ENCODE measurements at regions not wholly inside any gene's neighbourhood (a gene's known extent, or its start where the extent isn't known, plus 50 kb on each side); places are given as distances from the start of the nearest gene placed in this dataset.

- ChIA-PET POLR2A (no interaction called here), CTCF (ENCODE audit: unreplicated experiment) (no interaction called here)
- Histone ChIP-seq H3K4me3 (ENCODE audit: low read depth, low read length, poor library complexity, severe bottlenecking) (no peak overlapping the region), H3K27ac (ENCODE audit: low read depth, low read length, poor library complexity, severe bottlenecking) (no peak overlapping the region), H4K20me1 (ENCODE audit: insufficient read depth, low read length) (no peaks in the 10 kb centered on the region), H3K36me3 (ENCODE audit: insufficient read depth, low read length) (no peaks in the 10 kb centered on the region), H3K4me1 (ENCODE audit: insufficient read depth, low read length, poor library complexity, severe bottlenecking) (no peaks in the 10 kb centered on the region), H2AFZ (ENCODE audit: low read length) (no peak overlapping the region), H3K79me2 (ENCODE audit: insufficient read depth, low read depth, low read length) (no peaks in the 10 kb centered on the region), H3K9me2 (ENCODE audit: insufficient read depth, low read length) (no peaks in the 10 kb centered on the region), H3K9me3 (ENCODE audit: low read length) (no peaks in the 10 kb centered on the region), H3K4me2 (ENCODE audit: low read length) (no peak overlapping the region)
- no TSS peak for BruUV-seq (replicated peaks)
- intact Hi-C loops (cut with micrococcal nuclease; ENCODE audit: unreplicated experiment): no loop called here
- no peak for DNase-seq (ENCODE audit: low spot score)
- no peak for TF ChIP-seq CTCF (conservative IDR thresholded peaks at IDR 0.05; ENCODE audit: low read length)
- TF ChIP-seq EZH2phosphoT487 (IDR thresholded peaks at IDR 0.05; ENCODE audit: borderline replicate concordance, low read depth, low read length): no peak
Observed at GRCh38 chr18:78773303-78773755, 206.3 kb upstream of the SALL3 start.

GRCh38 chr18:78773819-78774218 lies 205.8 kb upstream of the SALL3 start:
- Histone ChIP-seq H4K20me1 (ENCODE audit: insufficient read depth, low read length) (no peaks in the 10 kb centered on the region), H3K4me1 (ENCODE audit: insufficient read depth, low read length, poor library complexity, severe bottlenecking) (no peaks in the 10 kb centered on the region), H3K4me3 (ENCODE audit: low read depth, low read length, poor library complexity, severe bottlenecking) (no peak overlapping the region), H3K79me2 (ENCODE audit: insufficient read depth, low read depth, low read length) (no peaks in the 10 kb centered on the region), H3K4me2 (ENCODE audit: low read length) (no peak overlapping the region), H3K9me3 (ENCODE audit: low read length) (no peaks in the 10 kb centered on the region), H3K27ac (ENCODE audit: low read depth, low read length, poor library complexity, severe bottlenecking) (no peak overlapping the region), H3K9me2 (ENCODE audit: insufficient read depth, low read length) (no peaks in the 10 kb centered on the region), H3K36me3 (ENCODE audit: insufficient read depth, low read length) (no peaks in the 10 kb centered on the region), H2AFZ (ENCODE audit: low read length) (no peak overlapping the region)
- BruUV-seq (replicated peaks): no TSS peak
- TF ChIP-seq CTCF (conservative IDR thresholded peaks at IDR 0.05; ENCODE audit: low read length) (no peak), EZH2phosphoT487 (IDR thresholded peaks at IDR 0.05; ENCODE audit: borderline replicate concordance, low read depth, low read length) (no peak)
- no peak for DNase-seq (ENCODE audit: low spot score)
- POLR2A ChIA-PET: no interaction called here
- CTCF ChIA-PET (ENCODE audit: unreplicated experiment): no interaction called here
- intact Hi-C loops (cut with micrococcal nuclease; ENCODE audit: unreplicated experiment): no loop called here

- ChIA-PET POLR2A (no interaction called here), CTCF (ENCODE audit: unreplicated experiment) (no interaction called here)
- Histone ChIP-seq H3K9me3 (ENCODE audit: low read length) (no peaks in the 10 kb centered on the region), H3K4me3 (ENCODE audit: low read depth, low read length, poor library complexity, severe bottlenecking) (no peak overlapping the region), H3K4me2 (ENCODE audit: low read length) (no peak overlapping the region), H3K9me2 (ENCODE audit: insufficient read depth, low read length) (no peaks in the 10 kb centered on the region), H3K27ac (ENCODE audit: low read depth, low read length, poor library complexity, severe bottlenecking) (no peak overlapping the region), H3K4me1 (ENCODE audit: insufficient read depth, low read length, poor library complexity, severe bottlenecking) (no peaks in the 10 kb centered on the region), H4K20me1 (ENCODE audit: insufficient read depth, low read length) (no peaks in the 10 kb centered on the region), H2AFZ (ENCODE audit: low read length) (no peak overlapping the region), H3K79me2 (ENCODE audit: insufficient read depth, low read depth, low read length) (no peaks in the 10 kb centered on the region), H3K36me3 (ENCODE audit: insufficient read depth, low read length) (no peaks in the 10 kb centered on the region)
- BruUV-seq (replicated peaks): no TSS peak
- DNase-seq (ENCODE audit: low spot score): no peak
- intact Hi-C loops (cut with micrococcal nuclease; ENCODE audit: unreplicated experiment): no loop called here
- TF ChIP-seq EZH2phosphoT487 (IDR thresholded peaks at IDR 0.05; ENCODE audit: borderline replicate concordance, low read depth, low read length): no peak
- TF ChIP-seq CTCF (conservative IDR thresholded peaks at IDR 0.05; ENCODE audit: low read length): no peak
Observed at GRCh38 chr18:78774741-78775141, 204.9 kb upstream of the SALL3 start.
